GM18870 (cell line): ENCODE measurements at regions not wholly inside any gene's neighbourhood (a gene's known extent, or its start where the extent isn't known, plus 50 kb on each side); places are given as distances from the start of the nearest gene placed in this dataset.

Source experiments
- ATAC-seq: cut with Tn5 transposase; IDR thresholded peaks from one replicate; pipeline ENCODE4 v1.9.1; 2021; ENCODE audit warnings: moderate library complexity; ENCODE audit not compliant: unreplicated experiment

DNA sequence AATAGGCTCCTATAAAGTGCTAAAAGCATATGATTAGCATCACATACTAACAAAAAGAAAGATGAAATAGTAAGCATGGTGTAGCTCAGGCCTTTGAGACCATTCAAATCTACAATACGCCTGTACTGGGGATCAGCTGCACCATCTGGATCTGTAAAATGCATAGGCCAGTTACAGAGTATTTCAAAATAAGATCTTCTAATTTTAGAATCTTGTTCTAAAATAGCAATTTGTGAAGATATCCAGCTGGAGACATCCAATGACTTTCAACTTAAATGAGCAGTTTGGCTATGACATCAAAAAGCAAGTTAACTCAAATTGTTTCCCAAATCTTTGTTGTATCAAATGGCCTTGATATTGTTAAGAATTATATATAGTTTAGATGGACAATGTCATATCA lies 386.3 kb downstream of the MRPS30 start:
- no peak for ATAC-seq
